Fibroblast of lung (primary cell): ENCODE measurements at regions not wholly inside any gene's neighbourhood (a gene's known extent, or its start where the extent isn't known, plus 50 kb on each side); places are given as distances from the start of the nearest gene placed in this dataset.

Source experiments
- DNase-seq, 2 donors: peaks; one replicate each; pipeline versions ENCODE4 v3.0.0 to v3.0.0-alpha.2; 2010; ENCODE audit warnings: low read depth in 2 of 2
- H2AFZ ChIP-seq: 2 replicates; pipeline ENCODE4 v1.5.1; 2012; ENCODE audit warnings: low read length, control low read depth, inconsistent platforms
- H3K27ac ChIP-seq: 2 replicates; pipeline ENCODE4 v1.5.1; 2011; ENCODE audit warnings: low read length, control low read depth; ENCODE audit not compliant: insufficient read depth
- H3K27me3 ChIP-seq: 2 replicates; pipeline ENCODE4 v1.5.1; 2011; ENCODE audit warnings: mild to moderate bottlenecking, low read length; ENCODE audit not compliant: control insufficient read depth, insufficient read depth
- H3K36me3 ChIP-seq: 2 replicates; pipeline ENCODE4 v1.5.1; 2011; ENCODE audit warnings: low read length; ENCODE audit not compliant: control insufficient read depth, insufficient read depth
- H3K4me1 ChIP-seq: 2 replicates; pipeline ENCODE4 v1.5.1; 2011; ENCODE audit warnings: low read length; ENCODE audit not compliant: control insufficient read depth, insufficient read depth; ENCODE audit errors: extremely low read depth
- H3K4me2 ChIP-seq: 2 replicates; pipeline ENCODE4 v1.5.1; 2011; ENCODE audit warnings: low read length, control low read depth; ENCODE audit not compliant: insufficient read depth; ENCODE audit errors: extremely low read depth
- H3K4me3 ChIP-seq, 4 experiments: fragments of 200-600 bp in 1 of 4; sonication (generic) in 1 of 4; replicated peaks in 1 of 4; 2 replicates each; pipeline ENCODE4 v1.5.1; 2011 to 2016; ENCODE audit warnings: low read length in 4 of 4, low read depth in 3 of 4, mild to moderate bottlenecking in 3 of 4, control low read depth in 2 of 4, inconsistent platforms in 1 of 4, mixed read lengths in 1 of 4; ENCODE audit not compliant: insufficient read depth in 1 of 4; ENCODE audit errors: control extremely low read depth in 1 of 4
- H3K79me2 ChIP-seq: 2 replicates; pipeline ENCODE4 v1.5.1; 2012; ENCODE audit warnings: mild to moderate bottlenecking, low read length, inconsistent platforms; ENCODE audit not compliant: control insufficient read depth, insufficient read depth
- H3K9ac ChIP-seq: 2 replicates; pipeline ENCODE4 v1.5.1; 2011; ENCODE audit warnings: mild to moderate bottlenecking, low read length, control low read depth; ENCODE audit not compliant: insufficient read depth
- H3K9me3 ChIP-seq: 2 replicates; pipeline ENCODE4 v1.5.1; 2012; ENCODE audit warnings: low read depth, low read length; ENCODE audit not compliant: control insufficient read depth, insufficient read depth
- H4K20me1 ChIP-seq: 2 replicates; pipeline ENCODE4 v1.5.1; 2011; ENCODE audit warnings: low read length; ENCODE audit not compliant: control insufficient read depth, insufficient read depth; ENCODE audit errors: extremely low read depth
- CTCF ChIP-seq, 2 donors: IDR thresholded peaks in 1 of 2; conservative IDR thresholded peaks in 1 of 2; 1 replicate in 1 of 2; 2 replicates in 1 of 2; pipeline ENCODE4 v1.5.1; 2011 to 2012; ENCODE audit warnings: low read length in 2 of 2, control low read depth in 1 of 2, inconsistent platforms in 1 of 2, low read depth in 1 of 2, mild to moderate bottlenecking in 1 of 2
- EZH2 ChIP-seq: IDR thresholded peaks from 2 replicates; pipeline ENCODE4 v1.5.1; 2012; ENCODE audit warnings: low read length, control low read depth, mild to moderate bottlenecking; ENCODE audit errors: missing control alignments

- Histone ChIP-seq H3K9me3 (no peaks in the 10 kb centered on the region), H2AFZ (no peak overlapping the region)
- no peak for TF ChIP-seq EZH2
- no peak for TF ChIP-seq CTCF (conservative IDR thresholded peaks at IDR 0.05 in 1 of 2, IDR thresholded peaks at IDR 0.05 in 1 of 2; ENCODE audit: low read depth in 1 of 2, low read length in 2 of 2)
These were observed 1133.3 kb downstream of the AACS start for GRCh38 chr12:126198516-126198915.

GRCh38 chr12:126198966-126199692 lies 1133.9 kb downstream of the AACS start:
- H3K4me2 ChIP-seq: no peak overlapping the region
- TF ChIP-seq EZH2 (no peak), CTCF (conservative IDR thresholded peaks at IDR 0.05 in 1 of 2, IDR thresholded peaks at IDR 0.05 in 1 of 2; ENCODE audit: low read depth in 1 of 2, low read length in 2 of 2) (no peak)
- H3K4me1 ChIP-seq: no peaks in the 10 kb centered on the region
- no peaks in the 10 kb centered on the region for H3K36me3 ChIP-seq
- H2AFZ ChIP-seq: no peak overlapping the region
- H3K9ac ChIP-seq: no peak overlapping the region
- no peaks in the 10 kb centered on the region for H3K27me3 ChIP-seq
- H3K9me3 ChIP-seq: no peaks in the 10 kb centered on the region
- H3K79me2 ChIP-seq: no peaks in the 10 kb centered on the region
- H4K20me1 ChIP-seq: no peaks in the 10 kb centered on the region
- DNase-seq: peak in 1 of 2 donors; percentile 4
- H3K4me3 ChIP-seq: no peak overlapping the region
- H3K27ac ChIP-seq: no peak overlapping the region

More at GRCh38 chr12:126198516-126198915, 1133.3 kb downstream of the AACS start:
- H3K4me1 ChIP-seq: no peaks in the 10 kb centered on the region
- H3K9ac ChIP-seq: no peak overlapping the region
- no peak overlapping the region for H3K4me2 ChIP-seq
- H3K27me3 ChIP-seq: no peaks in the 10 kb centered on the region
- no peak overlapping the region for H3K27ac ChIP-seq
- H3K79me2 ChIP-seq: no peaks in the 10 kb centered on the region
- no peaks in the 10 kb centered on the region for H3K36me3 ChIP-seq
- H3K4me3 ChIP-seq: no peak overlapping the region
- no peaks in the 10 kb centered on the region for H4K20me1 ChIP-seq
- no peak for DNase-seq

- no peaks in the 10 kb centered on the region for H3K9me3 ChIP-seq
- no peak overlapping the region for H3K9ac ChIP-seq
- no peak overlapping the region for H3K4me3 ChIP-seq
- H4K20me1 ChIP-seq: no peaks in the 10 kb centered on the region
- H2AFZ ChIP-seq: no peak overlapping the region
- no peak for TF ChIP-seq CTCF (conservative IDR thresholded peaks at IDR 0.05 in 1 of 2, IDR thresholded peaks at IDR 0.05 in 1 of 2; ENCODE audit: low read depth in 1 of 2, low read length in 2 of 2)
- no peak for TF ChIP-seq EZH2
- no peak overlapping the region for H3K27ac ChIP-seq
- H3K79me2 ChIP-seq: no peaks in the 10 kb centered on the region
- H3K27me3 ChIP-seq: no peaks in the 10 kb centered on the region
- H3K36me3 ChIP-seq: no peaks in the 10 kb centered on the region
- no peak for DNase-seq
- H3K4me2 ChIP-seq: no peak overlapping the region
- no peaks in the 10 kb centered on the region for H3K4me1 ChIP-seq
These were observed 1136.8 kb downstream of the AACS start for GRCh38 chr12:126201981-126202537.
